Karpas-422 (cell line): ENCODE measurements at regions not wholly inside any gene's neighbourhood (a gene's known extent, or its start where the extent isn't known, plus 50 kb on each side); places are given as distances from the start of the nearest gene placed in this dataset.
A peak's percentile ranks its signal among the peaks of the same experiment; 100 is the strongest.

Source experiments
- DNase-seq: peaks from one replicate; pipeline ENCODE4 v3.0.0-alpha.2; 2015
- H2AFZ ChIP-seq: fragments of 200-600 bp; sonication (generic); 2 replicates; pipeline ENCODE4 v1.6.1; 2014; ENCODE audit warnings: antibody characterized with exemption, low read length, mixed read lengths
- H3K27ac ChIP-seq: fragments of 200-600 bp; sonication (generic); 2 replicates; pipeline ENCODE4 v1.5.1; 2014; ENCODE audit warnings: mild to moderate bottlenecking, low read length, moderate library complexity
- H3K27me3 ChIP-seq: fragments of 200-600 bp; sonication (generic); 2 replicates; pipeline ENCODE4 v1.6.1; 2014; ENCODE audit warnings: low read length, mixed read lengths
- H3K36me3 ChIP-seq: fragments of 200-600 bp; sonication (generic); 2 replicates; pipeline ENCODE4 v1.6.1; 2014; ENCODE audit warnings: low read length, mixed read lengths; ENCODE audit not compliant: insufficient read depth
- H3K4me1 ChIP-seq: fragments of 200-600 bp; sonication (generic); 2 replicates; pipeline ENCODE4 v1.6.1; 2014; ENCODE audit warnings: mild to moderate bottlenecking, low read length, mixed read lengths
- H3K4me2 ChIP-seq: fragments of 200-600 bp; sonication (generic); 2 replicates; pipeline ENCODE4 v1.6.1; 2014; ENCODE audit warnings: low read length, low read depth, mild to moderate bottlenecking; ENCODE audit not compliant: poor library complexity, severe bottlenecking
- H3K4me3 ChIP-seq: fragments of 200-600 bp; sonication (generic); 2 replicates; pipeline ENCODE4 v1.5.1; 2014; ENCODE audit warnings: mild to moderate bottlenecking, antibody characterized with exemption, low read length, mixed read lengths
- H3K79me2 ChIP-seq: fragments of 200-600 bp; sonication (generic); 2 replicates; pipeline ENCODE4 v1.6.1; 2014; ENCODE audit warnings: mild to moderate bottlenecking, low read length, mixed read lengths
- H3K9ac ChIP-seq: fragments of 200-600 bp; sonication (generic); 2 replicates; pipeline ENCODE4 v1.6.0; 2014; ENCODE audit warnings: low read length
- H3K9me2 ChIP-seq: fragments of 200-600 bp; sonication (generic), shearing (Covaris generic); replicated peaks from 2 replicates; pipeline ENCODE4 v1.6.0; 2014; ENCODE audit warnings: mild to moderate bottlenecking, low read length, moderate library complexity; ENCODE audit not compliant: insufficient read depth
- H3K9me3 ChIP-seq: fragments of 300-700, 200-600 bp; sonication (generic); 2 replicates; pipeline ENCODE4 v1.6.1; 2014; ENCODE audit warnings: low read length, mixed read lengths
- H4K20me1 ChIP-seq: fragments of 200-600 bp; sonication (generic); 2 replicates; pipeline ENCODE4 v1.6.1; 2014; ENCODE audit warnings: mild to moderate bottlenecking, antibody characterized with exemption, low read length, low read depth; ENCODE audit not compliant: insufficient read depth

DNA sequence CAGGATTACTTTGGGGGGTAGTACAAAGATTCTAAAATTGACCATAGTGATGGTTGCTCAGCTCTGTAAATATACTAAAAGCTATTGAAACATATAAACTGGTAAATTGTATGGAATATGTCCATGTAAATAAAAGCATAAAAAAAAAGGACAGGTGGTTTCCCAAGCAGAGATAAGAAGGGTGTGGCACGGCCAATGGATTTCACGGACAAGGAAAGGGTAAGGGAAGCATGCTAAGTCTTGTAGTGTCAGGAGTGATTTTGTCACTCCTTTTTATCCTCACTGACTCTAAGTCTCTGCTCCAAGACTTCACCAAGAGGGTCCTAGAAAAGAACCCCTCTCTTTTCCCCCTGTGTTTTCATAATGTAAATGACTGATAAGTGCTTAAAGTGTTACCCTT is 229.2 kb downstream of the SPTSSA start:
- no peaks in the 10 kb centered on the region for H3K9me2 ChIP-seq
- no peaks in the 10 kb centered on the region for H4K20me1 ChIP-seq
- H3K4me3 ChIP-seq = no peak overlapping the region
- no peaks in the 10 kb centered on the region for H3K79me2 ChIP-seq
- H2AFZ ChIP-seq = no peak overlapping the region
- no peak overlapping the region for H3K27ac ChIP-seq
- H3K9ac ChIP-seq = no peak overlapping the region
- H3K9me3 ChIP-seq = no peaks in the 10 kb centered on the region
- no peaks in the 10 kb centered on the region for H3K36me3 ChIP-seq
- H3K4me1 ChIP-seq = 0 out of 2 replicates have a peak, but pooled peaks cover 2% of the 10 kb centered on the region
- no peaks in the 10 kb centered on the region for H3K27me3 ChIP-seq
- no peak for DNase-seq
- no peak overlapping the region for H3K4me2 ChIP-seq

GRCh38 chr14:34231626-34232025 is 230.4 kb downstream of the SPTSSA start:
- Histone ChIP-seq H3K9me2 (no peaks in the 10 kb centered on the region), H3K36me3 (no peaks in the 10 kb centered on the region), H3K79me2 (no peaks in the 10 kb centered on the region), H2AFZ (no peak overlapping the region), H3K9me3 (no peaks in the 10 kb centered on the region), H3K27ac (no peak overlapping the region), H3K27me3 (no peaks in the 10 kb centered on the region), H3K4me2 (no peak overlapping the region), H4K20me1 (no peaks in the 10 kb centered on the region), H3K4me1 (0 out of 2 replicates have a peak, but pooled peaks cover 3% of the 10 kb centered on the region), H3K9ac (no peak overlapping the region), H3K4me3 (no peak overlapping the region)
- DNase-seq = no peak

DNA sequence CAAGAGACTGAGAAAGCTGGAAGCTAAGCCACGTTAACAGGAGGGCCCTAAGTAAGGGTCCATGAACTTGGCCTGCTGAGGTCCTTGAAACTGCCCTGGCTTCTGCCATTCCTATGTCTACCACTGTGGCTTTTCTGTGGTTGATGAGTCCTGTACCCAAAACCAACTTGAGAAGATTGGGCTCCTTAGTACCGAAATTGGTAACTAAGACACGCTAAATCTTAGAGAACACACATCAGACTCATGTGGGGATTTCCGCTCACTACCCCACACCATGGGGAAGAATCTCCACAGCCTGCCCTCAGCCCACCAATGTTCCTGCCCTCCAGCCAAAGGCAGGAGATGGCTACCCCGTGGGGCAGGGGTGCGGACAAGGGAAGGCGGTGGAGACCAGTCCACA is 232.9 kb downstream of the SPTSSA start:
- H4K20me1 ChIP-seq = no peaks in the 10 kb centered on the region

DNA sequence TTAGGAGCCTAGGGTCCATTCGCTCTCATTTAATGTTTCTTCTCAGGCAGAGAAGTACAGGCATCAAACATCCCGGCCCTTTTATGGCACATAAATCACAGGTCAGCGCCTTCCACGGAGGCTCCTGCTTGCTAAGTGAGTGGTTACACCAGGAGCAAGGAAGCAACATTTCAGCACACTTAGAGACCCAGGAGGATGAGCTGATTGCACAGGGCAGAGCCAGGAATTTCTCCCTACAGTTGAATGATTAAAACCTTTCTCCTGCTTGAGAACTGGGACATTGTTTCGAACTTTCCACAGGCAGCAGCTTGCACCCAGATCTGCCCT is 233.4 kb downstream of the SPTSSA start:
- 0 out of 2 replicates have a peak, but pooled peaks cover 3% of the 10 kb centered on the region for H3K4me1 ChIP-seq
- H3K4me2 ChIP-seq = no peak overlapping the region
- H3K27me3 ChIP-seq = no peaks in the 10 kb centered on the region
- no peak overlapping the region for H3K9ac ChIP-seq
- no peak overlapping the region for H3K27ac ChIP-seq
- H3K9me3 ChIP-seq = no peaks in the 10 kb centered on the region
- no peaks in the 10 kb centered on the region for H4K20me1 ChIP-seq
- no peaks in the 10 kb centered on the region for H3K36me3 ChIP-seq
- no peak overlapping the region for H2AFZ ChIP-seq
- H3K4me3 ChIP-seq = no peak overlapping the region
- no peaks in the 10 kb centered on the region for H3K9me2 ChIP-seq
- no peaks in the 10 kb centered on the region for H3K79me2 ChIP-seq
- no peak for DNase-seq

More for the DNA sequence above, 232.9 kb downstream of the SPTSSA start:
- no peak for DNase-seq
- Histone ChIP-seq H3K9ac (no peak overlapping the region), H3K27me3 (no peaks in the 10 kb centered on the region), H3K4me2 (no peak overlapping the region), H3K9me2 (no peaks in the 10 kb centered on the region), H3K4me3 (no peak overlapping the region), H3K4me1 (0 out of 2 replicates have a peak, but pooled peaks cover 3% of the 10 kb centered on the region), H3K79me2 (no peaks in the 10 kb centered on the region), H2AFZ (no peak overlapping the region), H3K36me3 (no peaks in the 10 kb centered on the region), H3K9me3 (no peaks in the 10 kb centered on the region), H3K27ac (no peak overlapping the region)

- Histone ChIP-seq H3K79me2 (no peaks in the 10 kb centered on the region), H3K4me3 (no peak overlapping the region), H2AFZ (peak overlapping the region; percentile 28; the same call in 1 of the 2 replicates), H3K27me3 (no peaks in the 10 kb centered on the region), H3K36me3 (no peaks in the 10 kb centered on the region), H3K9me2 (no peaks in the 10 kb centered on the region), H3K27ac (no peak overlapping the region), H3K4me2 (peak overlapping the region; percentile 30), H4K20me1 (no peaks in the 10 kb centered on the region), H3K9ac (no peak overlapping the region), H3K4me1 (0 out of 2 replicates have a peak, but pooled peaks cover 3% of the 10 kb centered on the region), H3K9me3 (no peaks in the 10 kb centered on the region)
- peak; percentile 87 for DNase-seq
These were observed 234.0 kb downstream of the SPTSSA start for GRCh38 chr14:34227834-34228649.

GRCh38 chr14:34224221-34224620 is 237.8 kb downstream of the SPTSSA start:
- H4K20me1 ChIP-seq = no peaks in the 10 kb centered on the region
- DNase-seq = no peak
- no peak overlapping the region for H2AFZ ChIP-seq
- no peaks in the 10 kb centered on the region for H3K27me3 ChIP-seq
- no peaks in the 10 kb centered on the region for H3K9me2 ChIP-seq
- H3K4me2 ChIP-seq = no peak overlapping the region
- no peaks in the 10 kb centered on the region for H3K79me2 ChIP-seq
- H3K36me3 ChIP-seq = no peaks in the 10 kb centered on the region
- H3K9ac ChIP-seq = no peak overlapping the region
- H3K9me3 ChIP-seq = no peaks in the 10 kb centered on the region
- 0 out of 2 replicates have a peak, but pooled peaks cover 3% of the 10 kb centered on the region for H3K4me1 ChIP-seq
- no peak overlapping the region for H3K27ac ChIP-seq
- H3K4me3 ChIP-seq = no peak overlapping the region

GRCh38 chr14:34223373-34224148 is 238.5 kb downstream of the SPTSSA start:
- H3K27me3 ChIP-seq = no peaks in the 10 kb centered on the region
- no peaks in the 10 kb centered on the region for H3K9me2 ChIP-seq
- H3K4me2 ChIP-seq = no peak overlapping the region
- no peak overlapping the region for H3K9ac ChIP-seq
- no peaks in the 10 kb centered on the region for H3K36me3 ChIP-seq
- no peak overlapping the region for H3K4me3 ChIP-seq
- 0 out of 2 replicates have a peak, but pooled peaks cover 3% of the 10 kb centered on the region for H3K4me1 ChIP-seq
- H2AFZ ChIP-seq = no peak overlapping the region
- H4K20me1 ChIP-seq = no peaks in the 10 kb centered on the region
- DNase-seq = no peak
- no peak overlapping the region for H3K27ac ChIP-seq
- H3K79me2 ChIP-seq = no peaks in the 10 kb centered on the region
- no peaks in the 10 kb centered on the region for H3K9me3 ChIP-seq

GRCh38 chr14:34222867-34223266 is 239.2 kb downstream of the SPTSSA start:
- Histone ChIP-seq H3K4me2 (no peak overlapping the region), H3K9me2 (no peaks in the 10 kb centered on the region), H2AFZ (no peak overlapping the region)

More at GRCh38 chr14:34222867-34223266, 239.2 kb downstream of the SPTSSA start:
- no peak for DNase-seq
- Histone ChIP-seq H3K4me3 (no peak overlapping the region), H3K27ac (no peak overlapping the region), H3K27me3 (no peaks in the 10 kb centered on the region), H4K20me1 (no peaks in the 10 kb centered on the region), H3K4me1 (0 out of 2 replicates have a peak, but pooled peaks cover 2% of the 10 kb centered on the region), H3K79me2 (no peaks in the 10 kb centered on the region), H3K36me3 (no peaks in the 10 kb centered on the region), H3K9me3 (no peaks in the 10 kb centered on the region), H3K9ac (no peak overlapping the region)
